HG03108 (cell line): ENCODE measurements at regions not wholly inside any gene's neighbourhood (a gene's known extent, or its start where the extent isn't known, plus 50 kb on each side); places are given as distances from the start of the nearest gene placed in this dataset.

ENCODE experiments used
- ATAC-seq: cut with Tn5 transposase; IDR thresholded peaks from one replicate; pipeline ENCODE4 v1.9.1; 2021; ENCODE audit warnings: moderate library complexity; ENCODE audit not compliant: unreplicated experiment

DNA sequence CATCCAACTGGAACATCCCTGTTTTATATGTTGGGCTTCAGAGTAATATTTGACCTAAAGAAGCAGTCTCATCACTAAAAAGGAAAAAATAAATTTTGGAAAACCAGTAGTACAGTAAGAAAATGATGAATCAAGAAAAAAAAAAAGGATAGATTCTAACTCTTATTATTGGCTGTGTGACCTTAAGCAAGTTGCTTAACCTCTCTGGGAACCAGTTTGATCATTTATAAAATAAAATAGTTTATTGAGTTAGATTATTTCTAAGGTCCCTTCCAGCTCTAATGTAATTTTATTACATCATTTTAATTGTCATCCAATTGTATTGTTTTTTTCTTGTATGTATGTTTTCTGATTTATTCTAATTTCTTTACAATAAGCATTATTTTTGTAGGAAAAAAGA is 127.0 kb downstream of the PRELID2 start:
- no peak for ATAC-seq

DNA sequence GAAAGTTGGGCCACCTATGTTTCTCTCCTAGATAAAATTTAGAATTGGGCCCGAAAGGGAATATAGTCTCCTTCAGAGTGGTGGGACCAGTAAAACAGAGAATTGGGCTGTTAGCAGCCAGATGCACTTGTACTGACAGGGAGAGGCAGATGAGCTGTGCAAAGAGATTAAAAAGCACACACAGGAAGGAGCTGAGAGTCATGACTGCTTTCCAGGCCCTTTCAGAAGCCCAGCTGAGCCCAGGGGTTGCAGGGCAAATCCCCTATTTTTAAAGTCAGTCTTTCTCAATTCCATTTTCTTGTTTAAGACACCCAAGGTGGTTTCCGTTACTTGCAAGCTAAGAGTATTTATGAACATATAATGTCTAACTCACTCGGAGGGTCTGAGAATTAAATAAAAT is 130.4 kb downstream of the PRELID2 start:
- no peak for ATAC-seq

DNA sequence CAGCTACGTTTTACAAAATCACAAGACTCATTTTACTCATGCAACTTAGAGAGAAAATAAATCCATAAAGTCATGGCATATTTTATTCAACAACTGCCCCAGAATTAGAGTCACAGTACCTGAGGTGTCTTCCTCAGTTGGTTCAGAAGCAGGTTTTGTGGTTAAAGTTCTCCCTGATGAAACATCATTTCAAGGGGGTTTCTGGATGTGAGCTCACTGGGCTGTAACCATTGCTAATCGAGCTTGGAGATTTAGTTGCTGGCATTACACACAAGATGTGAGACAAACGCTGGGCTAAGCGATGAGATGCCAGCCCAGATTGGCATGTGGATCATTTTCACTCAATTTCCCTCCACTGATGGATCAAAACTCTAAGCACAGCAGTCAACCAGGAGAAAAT is 131.3 kb downstream of the PRELID2 start:
- no peak for ATAC-seq

DNA sequence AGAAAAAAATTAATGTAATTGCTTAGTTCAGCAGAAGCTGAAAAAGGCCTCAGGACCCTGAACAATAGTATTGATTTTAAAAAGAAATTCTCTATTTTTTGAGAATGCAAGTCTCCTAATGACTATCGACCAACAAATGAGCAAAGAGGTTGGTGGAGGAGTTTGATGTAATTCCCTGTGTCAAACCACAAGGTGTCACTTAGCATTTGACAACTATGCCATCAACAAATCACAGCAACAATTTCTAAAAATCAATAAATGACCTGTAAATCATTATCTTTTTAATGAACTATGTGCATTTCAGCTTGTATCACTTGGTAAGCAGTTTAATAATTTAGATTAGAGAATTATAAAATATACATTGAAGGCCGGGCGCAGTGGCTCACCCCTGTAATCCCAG is 133.7 kb downstream of the PRELID2 start:
- no peak for ATAC-seq

DNA sequence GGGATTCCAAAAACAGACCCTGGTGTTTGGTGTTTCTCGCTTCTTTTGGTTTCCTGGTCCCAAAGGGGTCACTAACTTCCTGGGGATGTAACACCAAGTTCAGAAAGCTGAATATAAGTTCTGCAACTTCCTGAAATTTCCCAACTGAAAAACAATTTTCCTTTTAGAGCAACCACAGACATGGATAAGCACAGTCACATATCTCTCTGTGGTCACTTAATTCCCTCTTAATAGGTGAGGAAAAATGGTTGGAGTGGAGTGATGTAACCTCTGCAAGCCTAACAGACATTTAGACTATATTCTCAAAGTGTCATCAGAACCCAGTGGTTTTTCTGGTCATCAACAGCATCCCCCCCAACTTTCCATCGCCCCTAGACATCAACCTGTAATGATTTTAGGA is 135.3 kb downstream of the PRELID2 start:
- ATAC-seq = no peak

DNA sequence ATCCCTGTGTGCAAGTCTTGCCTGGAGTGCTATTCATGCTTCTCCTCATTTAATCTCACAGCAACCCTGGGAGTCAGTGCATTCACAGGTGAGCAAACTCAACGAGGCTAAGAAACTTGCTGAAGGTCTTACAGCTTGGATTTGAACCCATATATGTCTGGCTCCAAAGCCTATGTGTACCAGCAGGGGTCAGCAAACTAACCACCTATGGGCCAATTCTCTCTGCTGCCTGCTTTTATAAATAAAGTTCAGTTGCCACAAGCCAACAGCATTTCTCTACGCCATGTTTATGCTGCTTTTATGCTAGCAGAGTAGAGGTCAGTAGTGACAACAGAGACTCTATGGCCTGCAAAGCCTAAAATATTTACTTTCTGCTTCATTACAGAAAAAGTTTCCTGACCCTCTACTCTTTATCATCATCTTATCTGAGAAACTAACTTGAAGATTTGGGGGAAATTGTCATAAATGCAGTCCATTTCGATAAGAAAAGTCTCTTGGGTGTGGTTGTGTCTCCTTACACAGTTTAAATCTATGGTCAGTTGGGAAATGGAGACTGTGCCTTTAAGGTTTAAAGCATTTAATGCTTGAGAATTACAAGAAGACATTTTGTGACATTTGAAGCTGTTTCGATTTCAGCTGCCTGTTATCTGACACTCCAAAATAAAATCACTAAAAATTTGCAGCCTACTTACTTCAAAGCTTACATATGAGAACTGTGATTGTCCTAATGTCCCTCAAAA is 137.7 kb downstream of the PRELID2 start:
- no peak for ATAC-seq

DNA sequence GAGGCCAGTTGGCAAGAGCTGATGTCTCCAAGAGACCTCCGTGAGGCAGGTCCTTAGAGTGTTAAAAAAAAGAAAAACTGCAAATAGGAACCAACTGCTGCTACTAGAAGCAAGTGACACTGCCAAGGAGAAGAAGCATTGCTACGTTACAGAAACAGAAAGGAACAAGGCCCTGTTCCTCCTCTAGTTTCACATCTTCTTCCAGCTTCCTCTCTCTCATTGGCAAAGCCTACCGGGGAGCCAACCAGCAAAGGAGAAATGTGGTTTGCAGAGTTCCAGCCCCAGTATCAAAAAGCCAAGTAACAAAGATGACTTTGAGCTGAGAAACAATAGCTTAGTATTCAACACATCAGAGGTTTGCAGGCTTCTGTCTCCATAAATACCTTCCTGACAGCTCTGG is 145.9 kb downstream of the PRELID2 start:
- ATAC-seq = peak; percentile 79

DNA sequence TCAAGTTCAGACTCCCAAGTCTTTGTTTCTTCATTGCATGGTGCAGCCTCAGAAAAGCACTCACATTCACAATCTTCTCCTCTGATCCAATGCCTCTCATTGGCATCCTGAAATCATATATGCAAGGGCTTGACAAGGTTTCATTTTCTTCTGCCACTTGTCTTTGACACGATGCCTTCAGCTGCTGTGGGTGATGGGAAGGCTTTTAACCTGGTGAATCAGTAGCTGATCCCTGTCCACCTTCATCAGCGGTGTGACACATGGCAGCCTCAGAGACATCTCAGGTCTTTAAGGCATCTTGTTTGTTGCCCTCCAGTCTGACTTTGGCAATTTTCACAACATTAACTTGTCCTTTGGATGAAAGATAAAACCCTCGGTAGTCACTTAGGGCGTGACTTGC is 147.2 kb downstream of the PRELID2 start:
- no peak for ATAC-seq

DNA sequence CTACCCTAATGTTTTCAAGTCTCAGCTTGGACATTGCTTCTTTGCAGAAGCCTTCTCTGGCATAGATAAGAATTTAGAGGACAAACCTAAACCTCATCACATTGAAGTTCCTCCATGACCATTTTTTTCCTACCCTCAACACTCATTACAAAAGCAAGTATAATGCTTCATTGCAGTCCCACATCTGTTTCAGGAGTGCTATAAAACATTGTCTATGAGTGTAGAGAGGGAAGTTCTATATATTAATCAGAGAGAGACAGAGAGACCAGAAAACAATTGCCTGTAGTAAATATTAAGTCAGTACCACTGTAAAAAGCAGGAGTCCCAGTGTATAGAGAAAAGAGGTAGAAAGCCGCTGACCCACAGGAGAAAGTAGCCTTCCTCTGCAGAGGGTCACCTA is 149.7 kb downstream of the PRELID2 start:
- ATAC-seq = no peak

DNA sequence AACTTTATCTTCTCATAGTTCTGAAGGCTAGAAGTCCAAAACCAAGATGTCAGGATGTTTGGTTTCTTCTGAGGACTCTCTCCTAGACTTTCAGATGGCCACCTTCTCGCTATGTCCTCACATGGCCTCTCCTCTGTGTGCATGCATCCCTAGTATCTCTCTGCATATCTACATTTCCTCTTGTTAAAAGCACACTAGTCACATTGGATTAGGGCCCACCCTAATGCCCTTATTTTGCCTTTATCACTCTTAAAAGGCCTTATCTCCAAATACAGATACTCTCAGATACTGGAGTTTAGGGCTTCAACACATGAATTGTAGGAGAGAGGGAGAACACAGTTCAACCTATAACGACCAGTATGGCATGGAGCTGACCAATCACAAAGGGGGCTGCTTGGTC is 151.7 kb downstream of the PRELID2 start:
- ATAC-seq = no peak

DNA sequence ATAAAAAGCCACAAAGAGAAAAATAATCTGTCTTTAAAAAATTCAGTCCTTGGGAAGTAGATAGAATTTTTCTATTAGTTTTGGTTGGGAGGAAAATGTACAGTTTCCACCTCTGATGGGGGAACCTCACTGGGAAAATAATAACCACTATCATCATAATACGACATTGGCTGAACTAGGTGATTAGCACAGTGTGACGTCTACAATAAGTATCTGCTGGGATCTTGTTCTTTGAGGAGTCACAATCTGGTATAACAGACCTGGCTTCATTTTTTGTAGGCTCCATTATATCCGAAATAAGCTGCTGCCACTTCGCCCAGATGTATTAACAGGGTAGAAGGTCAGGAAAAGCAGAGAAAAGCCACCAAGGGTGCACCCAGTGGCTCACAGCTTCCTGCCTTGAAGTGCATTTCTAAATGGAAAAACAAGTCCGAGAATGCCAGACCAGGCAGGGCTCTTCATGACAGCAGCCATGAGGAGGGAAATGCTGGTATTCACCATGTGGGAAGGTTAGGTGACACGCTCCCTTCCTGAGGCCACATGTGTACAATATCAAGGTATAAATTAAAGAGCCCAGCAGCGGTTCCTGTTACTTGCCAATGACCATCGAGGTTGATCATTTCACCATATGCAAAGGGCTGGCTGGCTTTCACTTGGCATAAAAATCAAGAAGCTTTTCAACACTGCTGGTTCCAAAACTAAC is 152.8 kb downstream of the PRELID2 start:
- no peak for ATAC-seq

DNA sequence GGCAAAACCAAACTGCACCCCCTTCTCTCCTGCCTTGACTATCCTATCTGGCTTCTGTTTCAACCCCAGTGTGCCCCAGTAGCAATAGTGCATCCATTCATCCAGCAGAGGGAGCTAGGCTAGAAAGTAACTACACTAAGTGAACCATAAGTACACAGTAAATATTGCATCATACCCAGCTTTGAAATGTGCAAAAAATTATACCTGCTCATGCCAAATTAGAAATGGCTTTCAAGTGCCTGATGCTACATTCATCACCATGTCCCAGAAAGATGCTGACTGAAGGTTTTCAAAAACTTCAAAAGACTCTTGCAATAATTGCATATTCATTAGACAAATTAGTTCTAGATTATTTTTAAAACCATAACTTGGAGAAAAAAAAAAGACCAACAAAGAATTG is 153.5 kb downstream of the PRELID2 start:
- peak; percentile 76 for ATAC-seq

DNA sequence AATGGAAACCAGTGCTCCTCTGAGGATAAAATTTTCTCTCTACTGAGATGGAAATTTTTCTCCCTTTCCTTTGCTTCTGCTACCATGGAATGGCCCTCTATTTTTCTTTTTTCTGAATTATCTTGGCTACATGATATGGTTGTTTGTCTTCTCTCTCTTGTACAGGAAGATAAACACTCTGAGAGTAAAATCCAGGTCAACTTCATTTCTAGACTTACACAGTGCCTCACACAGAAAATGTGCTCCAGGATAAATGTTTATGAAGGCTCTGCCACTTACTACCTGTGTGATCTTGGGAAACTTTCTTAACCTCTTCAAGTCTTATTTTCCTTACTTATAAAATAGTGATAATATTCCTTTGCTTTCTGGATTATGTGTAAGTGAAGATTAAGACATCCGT is 153.9 kb downstream of the PRELID2 start:
- no peak for ATAC-seq

DNA sequence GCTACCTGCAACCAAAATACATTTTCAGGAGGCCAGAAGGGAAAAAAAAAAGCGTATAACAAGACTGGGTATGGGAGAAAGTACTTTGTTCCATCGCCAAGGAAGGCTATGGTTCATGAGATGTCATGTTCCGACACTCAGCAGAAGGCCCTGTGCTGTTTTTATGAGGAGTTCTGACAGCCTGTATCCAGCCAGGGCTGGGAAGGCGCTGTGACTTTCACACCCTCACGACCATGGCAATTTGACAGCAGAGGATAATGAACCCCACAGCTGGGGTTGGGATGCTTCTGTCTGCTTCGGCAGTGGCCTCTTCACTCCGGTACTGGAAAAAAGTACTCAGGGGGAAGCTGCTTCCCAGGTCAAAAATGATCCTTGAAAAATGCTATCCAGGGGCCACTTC is 154.4 kb downstream of the PRELID2 start:
- ATAC-seq = no peak

DNA sequence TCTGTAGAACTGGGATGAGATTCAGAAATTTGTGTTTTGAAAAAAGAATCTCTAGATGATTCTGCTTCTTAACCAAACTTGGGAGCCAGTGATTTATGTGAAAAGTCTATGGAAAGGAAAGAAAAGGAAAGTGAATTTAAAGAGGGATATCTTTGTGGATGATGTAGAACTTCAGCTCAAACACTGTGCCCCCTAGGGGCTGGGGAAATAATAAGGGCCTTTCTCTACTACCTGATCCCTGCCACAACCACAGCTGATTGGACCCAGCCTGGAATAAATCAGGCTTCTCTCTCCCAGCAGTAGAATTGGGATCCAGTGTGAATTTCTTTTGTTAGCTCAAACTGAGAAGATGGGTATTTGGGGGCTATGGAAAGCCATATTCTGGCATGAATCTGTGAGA is 155.0 kb downstream of the PRELID2 start:
- ATAC-seq = no peak

DNA sequence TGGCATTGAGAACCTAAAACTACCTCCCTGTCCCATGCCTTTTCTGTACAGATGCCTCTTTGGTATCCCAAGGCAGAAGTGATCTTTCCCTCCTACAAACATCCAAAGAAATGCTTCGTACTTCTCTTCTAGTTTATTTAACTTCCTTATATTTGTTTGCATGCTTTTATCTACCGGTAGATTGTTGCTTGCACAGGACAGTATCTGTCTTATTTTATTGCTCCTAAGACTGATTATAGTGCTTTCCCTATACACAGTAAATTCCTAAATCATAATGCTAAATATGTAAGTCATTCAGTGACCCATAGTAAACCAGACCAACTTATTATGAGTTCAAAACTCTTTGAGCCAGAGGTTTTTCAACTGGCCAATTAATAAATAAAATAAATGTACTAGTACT is 156.9 kb downstream of the PRELID2 start:
- ATAC-seq = no peak

DNA sequence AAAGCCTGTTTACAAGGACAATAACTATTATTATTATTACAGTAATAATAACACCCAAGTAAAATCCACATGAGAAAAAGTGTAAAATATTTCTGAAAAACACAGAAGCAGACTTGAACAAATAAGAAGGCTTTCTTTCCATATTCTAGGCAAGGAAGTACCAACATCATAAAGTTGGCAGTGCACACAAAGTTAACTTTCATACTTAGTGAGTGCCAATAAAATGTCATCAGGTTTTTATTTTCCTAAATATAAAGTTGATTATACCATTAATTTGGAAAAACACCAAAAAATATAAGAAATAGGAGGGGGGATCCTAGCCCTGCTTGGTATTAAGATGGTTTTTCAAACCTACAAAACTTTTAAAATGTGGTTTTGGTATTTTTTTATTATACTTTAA is 161.4 kb downstream of the PRELID2 start:
- ATAC-seq = no peak

DNA sequence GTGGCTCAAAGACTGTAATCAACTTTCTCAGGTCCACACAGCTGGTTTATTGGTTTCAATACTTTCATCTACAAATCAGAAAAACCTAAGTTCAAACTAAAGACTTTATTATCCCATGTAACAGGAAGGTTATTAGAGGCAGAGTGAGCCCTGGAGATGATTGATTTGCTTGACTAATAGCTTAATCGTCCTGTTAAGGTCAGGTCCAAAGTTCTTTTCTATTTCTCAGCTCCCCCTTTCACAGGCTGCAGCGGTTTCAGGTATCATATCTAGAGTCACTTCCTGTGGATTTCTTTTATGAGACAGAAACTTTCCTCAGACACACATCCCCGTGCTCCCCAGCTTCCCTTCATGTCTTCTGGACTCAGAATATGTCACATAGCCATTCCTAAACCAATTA is 166.4 kb downstream of the PRELID2 start:
- no peak for ATAC-seq

DNA sequence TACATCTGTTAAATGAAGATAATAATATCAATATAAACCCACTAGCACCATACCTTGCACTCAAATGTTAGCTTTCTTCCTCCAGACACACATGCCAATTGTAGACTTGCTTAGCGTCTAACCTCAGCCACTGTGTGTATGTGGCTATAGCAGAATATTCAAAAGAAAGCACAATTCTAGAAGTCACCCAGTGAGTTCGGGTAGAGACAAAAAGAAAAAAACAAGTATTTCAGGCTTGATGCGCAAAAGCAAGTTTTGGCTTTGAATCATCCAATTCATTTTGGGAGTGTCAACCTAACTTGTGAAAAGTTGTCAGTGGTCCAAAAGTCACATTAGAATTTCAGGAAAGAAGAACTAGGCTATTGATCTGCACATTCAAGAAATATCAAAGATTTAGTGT is 167.4 kb downstream of the PRELID2 start:
- no peak for ATAC-seq

DNA sequence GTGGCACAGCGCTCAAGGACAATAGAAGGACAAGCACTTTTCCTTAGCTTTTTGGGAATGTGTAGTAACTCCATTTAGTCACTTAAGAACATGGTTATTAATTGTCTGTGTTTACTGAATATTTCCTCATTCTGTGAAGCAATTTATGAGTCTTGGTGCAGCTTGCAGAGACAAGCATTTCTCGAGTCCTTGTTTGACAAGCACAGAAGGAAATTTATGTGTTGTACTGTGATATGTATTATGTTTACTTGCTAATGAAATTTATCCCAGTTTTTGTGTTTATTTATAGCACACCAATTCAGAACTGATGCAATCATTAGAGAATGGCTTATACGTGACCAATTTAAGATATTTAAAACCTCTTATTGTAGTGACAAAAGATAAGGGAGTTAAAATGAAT is 168.6 kb downstream of the PRELID2 start:
- ATAC-seq = no peak

DNA sequence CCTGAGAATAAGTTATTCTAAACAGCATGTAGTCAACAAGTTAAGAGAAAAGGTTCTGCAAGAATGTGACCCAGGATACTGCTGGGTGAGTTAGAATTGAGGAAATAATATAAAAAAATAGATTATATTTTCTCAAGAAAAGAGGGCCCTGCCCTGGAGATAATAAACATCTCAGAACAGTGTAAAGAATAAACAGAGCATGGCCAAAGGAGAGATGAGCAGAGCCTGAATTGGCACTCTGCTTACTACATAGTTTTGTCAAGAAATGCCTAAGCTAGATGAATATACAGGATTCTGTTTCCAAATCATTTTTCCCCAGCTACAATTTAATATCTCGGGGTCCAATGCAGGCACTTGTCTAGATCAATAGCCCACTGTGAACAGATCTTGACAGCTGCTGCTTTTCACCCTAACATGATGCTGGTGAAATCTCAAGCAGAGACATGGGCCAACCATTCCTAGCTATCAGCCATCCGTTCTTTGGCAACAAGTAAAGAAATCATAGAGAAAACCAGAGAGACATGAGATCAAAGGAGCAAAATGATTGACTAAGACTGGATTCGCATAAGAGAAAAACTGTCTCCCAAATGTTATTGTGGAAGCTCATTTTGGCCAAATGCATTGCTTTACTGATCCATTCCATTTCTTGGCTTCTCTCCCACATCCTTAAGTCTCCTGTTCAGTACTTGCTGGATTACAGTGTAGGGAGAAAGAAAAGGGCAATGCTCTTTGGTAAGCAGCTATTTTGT is 173.2 kb downstream of the PRELID2 start:
- ATAC-seq = no peak
